Breast epithelium (tissue), 4 donors: ENCODE measurements at regions not wholly inside any gene's neighbourhood (a gene's known extent, or its start where the extent isn't known, plus 50 kb on each side); places are given as distances from the start of the nearest gene placed in this dataset.

ENCODE experiments used
- DNase-seq, 2 donors: peaks; one replicate each; pipeline ENCODE4 v3.0.0-alpha.2; 2019; ENCODE audit warnings: low spot score in 2 of 2
- H3K27ac ChIP-seq, 2 donors: fragments of 200-600 bp; sonication (generic) in 1 of 2; one replicate each; pipeline ENCODE4 v1.5.1; 2016 to 2019; ENCODE audit warnings: mild to moderate bottlenecking in 1 of 2
- H3K27me3 ChIP-seq, 2 donors: fragments of 200-600 bp; sonication (generic) in 1 of 2; one replicate each; pipeline versions ENCODE4 v1.5.1 to v1.6.0; 2017 to 2019; ENCODE audit warnings: control low read depth in 1 of 2, mild to moderate bottlenecking in 1 of 2
- H3K36me3 ChIP-seq: fragments of 200-600 bp; one replicate; pipeline ENCODE4 v1.5.1; 2019
- H3K4me1 ChIP-seq, 2 donors: fragments of 200-600 bp; sonication (generic); one replicate each; pipeline ENCODE4 v1.5.1; 2016 to 2019; ENCODE audit warnings: control low read depth in 1 of 2
- H3K4me3 ChIP-seq, 3 donors: fragments of 200-600 bp; sonication (generic); 1 replicate in 2 of 3; 2 replicates in 1 of 3; pipeline ENCODE4 v1.5.1; 2016 to 2019; ENCODE audit warnings: mild to moderate bottlenecking in 3 of 3, moderate library complexity in 2 of 3
- H3K9me3 ChIP-seq, 2 donors: fragments of 200-600 bp; sonication (generic) in 1 of 2; one replicate each; pipeline ENCODE4 v1.5.1; 2016 to 2019; ENCODE audit warnings: control low read depth in 1 of 2
- CTCF ChIP-seq, 3 donors: fragments of 450-650 bp; IDR thresholded peaks; one replicate each; pipeline ENCODE4 v1.5.1; 2016 to 2017; ENCODE audit warnings: antibody characterized with exemption in 3 of 3, mild to moderate bottlenecking in 3 of 3, moderate library complexity in 3 of 3
- POLR2A ChIP-seq: fragments of 450-650 bp; IDR thresholded peaks from one replicate; pipeline ENCODE4 v1.6.1; 2016; ENCODE audit warnings: antibody characterized with exemption, mild to moderate bottlenecking, moderate library complexity
- POLR2AphosphoS5 ChIP-seq, 3 donors: sonication (generic); formaldehyde crosslinking; IDR thresholded peaks; one replicate each; pipeline ENCODE4 v1.6.1; 2017; ENCODE audit warnings: antibody characterized with exemption in 3 of 3
- intact Hi-C: fragments of 100-400 bp; cut with DNase I; formaldehyde crosslinking; loops from one replicate; pipeline ENCODE4 v1.15.1; 2023; ENCODE audit warnings: low total_unique reads

DNA sequence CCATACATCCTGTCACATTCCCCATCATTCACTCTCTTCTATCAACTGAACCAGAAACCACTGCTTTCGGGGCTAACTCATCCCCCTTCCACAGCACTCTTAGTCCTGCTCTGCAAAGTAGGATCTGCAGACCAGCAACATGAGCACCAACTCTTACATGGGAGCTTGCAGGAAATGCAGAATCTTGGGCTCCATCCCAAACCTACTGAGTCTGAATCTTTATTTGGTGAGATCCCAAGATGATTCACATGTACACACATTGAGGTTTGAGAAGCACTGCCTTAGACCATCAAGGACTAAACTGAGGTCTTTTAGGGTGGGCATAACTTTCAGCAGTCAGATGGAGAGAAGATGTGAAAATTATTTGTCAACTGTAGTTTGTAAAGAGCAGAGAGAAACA lies 235.6 kb upstream of the EPHA4 start:
- no peaks in the 10 kb centered on the region for H3K36me3 ChIP-seq
- H3K27me3 ChIP-seq, result no peaks in the 10 kb centered on the region
- H3K27ac ChIP-seq, result no peak overlapping the region
- TF ChIP-seq CTCF (IDR thresholded peaks at IDR 0.05), result no peak
- TF ChIP-seq POLR2A, result no peak
- no peak for TF ChIP-seq POLR2AphosphoS5 (IDR thresholded peaks at IDR 0.05)
- H3K9me3 ChIP-seq, result no peaks in the 10 kb centered on the region
- no peak overlapping the region for H3K4me3 ChIP-seq
- no peak for DNase-seq
- intact Hi-C loops, result no loop called here
- no peaks in the 10 kb centered on the region for H3K4me1 ChIP-seq

- no peak overlapping the region for H3K27ac ChIP-seq
- H3K9me3 ChIP-seq, result no peaks in the 10 kb centered on the region
- TF ChIP-seq POLR2A (no peak), POLR2AphosphoS5 (IDR thresholded peaks at IDR 0.05) (no peak), CTCF (IDR thresholded peaks at IDR 0.05) (no peak)
- no peaks in the 10 kb centered on the region for H3K36me3 ChIP-seq
- H3K27me3 ChIP-seq, result no peaks in the 10 kb centered on the region
- DNase-seq, result no peak
- no peak overlapping the region for H3K4me3 ChIP-seq
- no peaks in the 10 kb centered on the region for H3K4me1 ChIP-seq
- intact Hi-C loops, result no loop called here
Measured at GRCh38 chr2:221802089-221802488, 230.0 kb upstream of the EPHA4 start.

GRCh38 chr2:221792971-221793521 lies 220.9 kb upstream of the EPHA4 start:
- no peaks in the 10 kb centered on the region for H3K4me1 ChIP-seq
- DNase-seq, result no peak
- no peaks in the 10 kb centered on the region for H3K36me3 ChIP-seq
- H3K4me3 ChIP-seq, result no peak overlapping the region
- no peaks in the 10 kb centered on the region for H3K27me3 ChIP-seq
- H3K9me3 ChIP-seq, result no peaks in the 10 kb centered on the region
- H3K27ac ChIP-seq, result no peak overlapping the region
- TF ChIP-seq POLR2AphosphoS5 (IDR thresholded peaks at IDR 0.05), result no peak
- TF ChIP-seq CTCF (IDR thresholded peaks at IDR 0.05), result no peak
- no peak for TF ChIP-seq POLR2A
- intact Hi-C loops, result no loop called here

DNA sequence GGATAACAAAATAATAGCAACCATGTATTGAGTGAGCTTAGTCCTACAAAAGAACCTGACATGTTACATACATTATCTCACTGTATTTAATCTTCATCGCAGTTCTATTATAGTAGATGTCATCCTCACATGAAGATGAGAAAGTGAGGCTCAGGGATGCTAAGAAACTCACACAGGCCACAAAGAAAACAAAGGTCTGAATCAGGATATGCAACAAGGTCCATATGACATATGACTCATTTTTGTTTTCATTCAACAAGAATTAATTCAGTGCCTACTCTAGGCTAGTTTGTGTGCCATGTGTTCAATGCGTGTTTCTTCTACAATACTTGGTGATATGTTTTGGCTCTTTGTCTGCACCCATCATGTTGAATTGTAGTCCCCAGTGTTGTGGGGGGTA lies 219.7 kb upstream of the EPHA4 start:
- Histone ChIP-seq H3K9me3 (no peaks in the 10 kb centered on the region), H3K4me3 (no peak overlapping the region), H3K27ac (no peak overlapping the region), H3K27me3 (no peaks in the 10 kb centered on the region), H3K36me3 (no peaks in the 10 kb centered on the region), H3K4me1 (no peaks in the 10 kb centered on the region)
- DNase-seq, result no peak
- intact Hi-C loops, result no loop called here
- no peak for TF ChIP-seq POLR2A
- no peak for TF ChIP-seq CTCF (IDR thresholded peaks at IDR 0.05)
- no peak for TF ChIP-seq POLR2AphosphoS5 (IDR thresholded peaks at IDR 0.05)

- H3K27ac ChIP-seq, result no peak overlapping the region
- H3K4me3 ChIP-seq, result no peak overlapping the region
- H3K9me3 ChIP-seq, result no peaks in the 10 kb centered on the region
- TF ChIP-seq POLR2A, result no peak
- TF ChIP-seq POLR2AphosphoS5 (IDR thresholded peaks at IDR 0.05), result no peak
- TF ChIP-seq CTCF (IDR thresholded peaks at IDR 0.05), result no peak
- no peaks in the 10 kb centered on the region for H3K27me3 ChIP-seq
- H3K4me1 ChIP-seq, result no peaks in the 10 kb centered on the region
- no peaks in the 10 kb centered on the region for H3K36me3 ChIP-seq
- no peak for DNase-seq
- intact Hi-C loops, result no loop called here
Measured at GRCh38 chr2:221787561-221787960, 215.5 kb upstream of the EPHA4 start.
